ENCODE measurements at regions not wholly inside any gene's neighbourhood (a gene's known extent, or its start where the extent isn't known, plus 50 kb on each side); places are given as distances from the start of the nearest gene placed in this dataset.
"Not testable (repeated sequence)": the region's sequence is repeated elsewhere in the genome, so short reads cannot be mapped to it uniquely, and the experiment has no call there.

GRCh38 chr3:194067327-194067726, 68.6 kb upstream of the HES1 start:
- TF ChIP-seq MAX (IDR thresholded peaks at IDR 0.05); RAD21 (IDR thresholded peaks at IDR 0.05; ENCODE audit: low read depth); POLR2A (IDR thresholded peaks at IDR 0.05; ENCODE audit: borderline replicate concordance, extremely low read depth, insufficient read depth, insufficient read length); CTCF (IDR thresholded peaks at IDR 0.05 in 2 of 3, conservative IDR thresholded peaks at IDR 0.05 in 1 of 3; ENCODE audit: borderline replicate concordance in 1 of 3, insufficient read depth in 1 of 3, low read depth in 2 of 3, low read length in 2 of 3); EZH2 (IDR thresholded peaks at IDR 0.05); EZH2phosphoT487 (IDR thresholded peaks at IDR 0.05; ENCODE audit: borderline replicate concordance); ZBTB33 (IDR thresholded peaks at IDR 0.05; ENCODE audit: extremely low read depth, insufficient replicate concordance, low read length); REST (IDR thresholded peaks at IDR 0.05; ENCODE audit: low read depth); ZFX (IDR thresholded peaks at IDR 0.05); CEBPB (IDR thresholded peaks at IDR 0.05; ENCODE audit: low read depth); ZNF274 (IDR thresholded peaks at IDR 0.05; ENCODE audit: low read depth, low read length): not testable (repeated sequence)
